Activated naive CD4-positive, alpha-beta T cell treated with anti-CD3 and anti-CD28 coated beads, Interleukin-2, amount 50 U/mL, for 16 hours (primary cell): ENCODE measurements at regions not wholly inside any gene's neighbourhood (a gene's known extent, or its start where the extent isn't known, plus 50 kb on each side); places are given as distances from the start of the nearest gene placed in this dataset.

Source experiments
- DNase-seq: peaks from one replicate; pipeline ENCODE4 v3.0.0-alpha.2; 2020

GRCh38 chr5:8247049-8247899 lies 378.3 kb downstream of the MTRR start:
- DNase-seq = no peak

GRCh38 chr5:8253376-8253775 lies 384.4 kb downstream of the MTRR start:
- no peak for DNase-seq

GRCh38 chr5:8254674-8255073 lies 385.7 kb downstream of the MTRR start:
- DNase-seq = no peak

GRCh38 chr5:8258801-8259200 lies 389.9 kb downstream of the MTRR start:
- DNase-seq = no peak

- DNase-seq = no peak
Measured at GRCh38 chr5:8270246-8270645, 401.3 kb downstream of the MTRR start.

GRCh38 chr5:8280711-8281363 lies 411.9 kb downstream of the MTRR start:
- no peak for DNase-seq

GRCh38 chr5:8288334-8288733 lies 419.4 kb downstream of the MTRR start:
- no peak for DNase-seq

GRCh38 chr5:8288897-8289516 lies 420.1 kb downstream of the MTRR start:
- no peak for DNase-seq

- no peak for DNase-seq
Measured at GRCh38 chr5:8289779-8290178, 420.8 kb downstream of the MTRR start.

- DNase-seq = no peak
Measured at GRCh38 chr5:8290721-8291120, 421.8 kb downstream of the MTRR start.

GRCh38 chr5:8291641-8292040 lies 422.7 kb downstream of the MTRR start:
- DNase-seq = no peak

- no peak for DNase-seq
Measured at GRCh38 chr5:8295141-8295540, 426.2 kb downstream of the MTRR start.

GRCh38 chr5:8299716-8300115 lies 430.8 kb downstream of the MTRR start:
- no peak for DNase-seq

- no peak for DNase-seq
Measured at GRCh38 chr5:8304341-8304740, 435.4 kb downstream of the MTRR start.

- no peak for DNase-seq
Measured at GRCh38 chr5:8306288-8306896, 437.4 kb downstream of the MTRR start.

GRCh38 chr5:8314965-8315364 lies 446.0 kb downstream of the MTRR start:
- DNase-seq = no peak

- DNase-seq = no peak
Measured at GRCh38 chr5:8316608-8317280, 447.8 kb downstream of the MTRR start.

GRCh38 chr5:8317335-8317734 lies 448.4 kb downstream of the MTRR start:
- DNase-seq = no peak

- no peak for DNase-seq
Measured at GRCh38 chr5:8320244-8320643, 451.3 kb downstream of the MTRR start.

GRCh38 chr5:8321272-8321671 lies 452.3 kb downstream of the MTRR start:
- DNase-seq = no peak

GRCh38 chr5:8322484-8322883 lies 453.5 kb downstream of the MTRR start:
- DNase-seq = no peak

GRCh38 chr5:8327016-8327415 lies 458.1 kb downstream of the MTRR start:
- no peak for DNase-seq

- DNase-seq = no peak
Measured at GRCh38 chr5:8329773-8330172, 460.8 kb downstream of the MTRR start.
